Uterus (tissue), 3 donors: ENCODE measurements at regions not wholly inside any gene's neighbourhood (a gene's known extent, or its start where the extent isn't known, plus 50 kb on each side); places are given as distances from the start of the nearest gene placed in this dataset.

Experiments
- DNase-seq, 2 donors: peaks; one replicate each; pipeline ENCODE4 v3.0.0-alpha.2; 2019 to 2020
- H3K27ac ChIP-seq, 2 donors: fragments of 200-600 bp; sonication (generic); 1 replicate in 1 of 2; 2 replicates in 1 of 2; pipeline ENCODE4 v1.5.1; 2016 to 2018
- H3K27me3 ChIP-seq, 2 donors: fragments of 200-600 bp; sonication (generic); one replicate each; pipeline ENCODE4 v1.5.1; 2018 to 2019; ENCODE audit warnings: control low read depth in 1 of 2
- H3K36me3 ChIP-seq, 2 donors: fragments of 200-600 bp; sonication (generic); one replicate each; pipeline ENCODE4 v1.5.1; 2019; ENCODE audit warnings: control low read depth in 1 of 2
- H3K4me1 ChIP-seq, 2 donors: fragments of 200-600 bp; sonication (generic); one replicate each; pipeline ENCODE4 v1.5.1; 2018 to 2019; ENCODE audit warnings: control low read depth in 1 of 2
- H3K4me3 ChIP-seq, 2 donors: fragments of 200-600 bp; sonication (generic); 1 replicate in 1 of 2; 2 replicates in 1 of 2; pipeline ENCODE4 v1.5.1; 2018 to 2019; ENCODE audit warnings: mild to moderate bottlenecking in 1 of 2
- H3K9me3 ChIP-seq, 2 donors: fragments of 200-600 bp; sonication (generic); one replicate each; pipeline ENCODE4 v1.5.1; 2019; ENCODE audit warnings: control low read depth in 1 of 2
- CTCF ChIP-seq, 4 experiments: fragments of 200-600 bp in 2 of 4; fragments of 450-650 bp in 2 of 4; sonication (generic) in 2 of 4; IDR thresholded peaks; one replicate each; pipeline ENCODE4 v1.5.1; 2016 to 2019; ENCODE audit warnings: antibody characterized with exemption in 4 of 4, mild to moderate bottlenecking in 2 of 4, moderate library complexity in 1 of 4
- POLR2A ChIP-seq, 2 donors: fragments of 450-650 bp; IDR thresholded peaks; one replicate each; pipeline ENCODE4 v1.6.1; 2016; ENCODE audit warnings: antibody characterized with exemption in 2 of 2, mild to moderate bottlenecking in 1 of 2, moderate library complexity in 1 of 2
- intact Hi-C: fragments of 100-400 bp; cut with DNase I; formaldehyde crosslinking; loops from one replicate; pipeline ENCODE4 v1.15.1; 2023; ENCODE audit warnings: low total_unique reads
- donor health status: DM: yes; HTN: yes; CAD: no.

- Histone ChIP-seq H3K27ac (no peak overlapping the region), H3K4me1 (no peaks in the 10 kb centered on the region), H3K4me3 (no peak overlapping the region), H3K36me3 (no peaks in the 10 kb centered on the region), H3K27me3 (no peaks in the 10 kb centered on the region), H3K9me3 (no peaks in the 10 kb centered on the region)
- intact Hi-C loops, result no loop called here
- no peak for DNase-seq
- TF ChIP-seq CTCF (IDR thresholded peaks at IDR 0.05), result no peak
- no peak for TF ChIP-seq POLR2A (IDR thresholded peaks at IDR 0.05)
Observed at GRCh38 chr4:14539246-14539645, 463.0 kb upstream of the CPEB2 start.

- DNase-seq, result no peak
Observed at GRCh38 chr4:14545163-14545562, 457.1 kb upstream of the CPEB2 start.

GRCh38 chr4:14545807-14546206, 456.5 kb upstream of the CPEB2 start:
- no peaks in the 10 kb centered on the region for H3K9me3 ChIP-seq
- no peaks in the 10 kb centered on the region for H3K27me3 ChIP-seq
- no peaks in the 10 kb centered on the region for H3K36me3 ChIP-seq
- no peak for TF ChIP-seq POLR2A (IDR thresholded peaks at IDR 0.05)
- TF ChIP-seq CTCF (IDR thresholded peaks at IDR 0.05), result no peak
- H3K27ac ChIP-seq, result no peak overlapping the region
- no peak for DNase-seq
- H3K4me1 ChIP-seq, result no peaks in the 10 kb centered on the region
- intact Hi-C loops, result no loop called here
- H3K4me3 ChIP-seq, result no peak overlapping the region

More at GRCh38 chr4:14545163-14545562, 457.1 kb upstream of the CPEB2 start:
- Histone ChIP-seq H3K27ac (no peak overlapping the region), H3K27me3 (no peaks in the 10 kb centered on the region), H3K9me3 (no peaks in the 10 kb centered on the region), H3K4me1 (no peaks in the 10 kb centered on the region), H3K4me3 (no peak overlapping the region), H3K36me3 (no peaks in the 10 kb centered on the region)
- intact Hi-C loops, result no loop called here
- TF ChIP-seq POLR2A (IDR thresholded peaks at IDR 0.05), result no peak

GRCh38 chr4:14552119-14552518, 450.2 kb upstream of the CPEB2 start:
- Histone ChIP-seq H3K4me3 (no peak overlapping the region), H3K27ac (no peak overlapping the region), H3K36me3 (no peaks in the 10 kb centered on the region), H3K4me1 (no peaks in the 10 kb centered on the region), H3K27me3 (no peaks in the 10 kb centered on the region), H3K9me3 (no peaks in the 10 kb centered on the region)
- DNase-seq, result no peak
- intact Hi-C loops, result no loop called here
- TF ChIP-seq POLR2A (IDR thresholded peaks at IDR 0.05), result no peak
- TF ChIP-seq CTCF (IDR thresholded peaks at IDR 0.05), result no peak

GRCh38 chr4:14559646-14560045, 442.6 kb upstream of the CPEB2 start:
- Histone ChIP-seq H3K27ac (no peak overlapping the region), H3K27me3 (no peaks in the 10 kb centered on the region), H3K4me1 (no peaks in the 10 kb centered on the region), H3K36me3 (no peaks in the 10 kb centered on the region), H3K4me3 (no peak overlapping the region), H3K9me3 (no peaks in the 10 kb centered on the region)
- DNase-seq, result no peak
- TF ChIP-seq POLR2A (IDR thresholded peaks at IDR 0.05) (no peak), CTCF (IDR thresholded peaks at IDR 0.05) (no peak)
- intact Hi-C loops, result no loop called here

- H3K4me1 ChIP-seq, result no peaks in the 10 kb centered on the region
- no peak overlapping the region for H3K4me3 ChIP-seq
- H3K27me3 ChIP-seq, result no peaks in the 10 kb centered on the region
- H3K9me3 ChIP-seq, result no peaks in the 10 kb centered on the region
- no peak for DNase-seq
- H3K27ac ChIP-seq, result no peak overlapping the region
- TF ChIP-seq POLR2A (IDR thresholded peaks at IDR 0.05), result no peak
- no peak for TF ChIP-seq CTCF (IDR thresholded peaks at IDR 0.05)
- intact Hi-C loops, result no loop called here
- no peaks in the 10 kb centered on the region for H3K36me3 ChIP-seq
Observed at GRCh38 chr4:14560577-14560976, 441.7 kb upstream of the CPEB2 start.
